GM10248 (cell line): ENCODE measurements at regions not wholly inside any gene's neighbourhood (a gene's known extent, or its start where the extent isn't known, plus 50 kb on each side); places are given as distances from the start of the nearest gene placed in this dataset.

Experiments
- CTCF ChIA-PET: fragments of 300-600 bp; sonication (Branson Sonifier 250); formaldehyde crosslinking; extraction: SDS; loops from one replicate; lab custom pipeline; 2021; ENCODE audit warnings: antibody characterized with exemption; lab: Yijun Ruan, JAX
- POLR2A ChIA-PET: fragments of 350-650 bp; sonication (Branson Sonifier 250); formaldehyde crosslinking; extraction: SDS; loops from one replicate; lab custom pipeline; 2020; ENCODE audit warnings: antibody characterized with exemption; lab: Yijun Ruan, JAX
- DNase-seq: peaks from one replicate; pipeline ENCODE4 v3.0.0; 2012; ENCODE audit errors: extremely low spot score
- CTCF ChIP-seq: IDR thresholded peaks from 2 replicates; pipeline ENCODE4 v1.5.1; 2012; ENCODE audit warnings: mild to moderate bottlenecking, low read depth; ENCODE audit errors: extremely low read depth, missing control alignments, control extremely low read depth

GRCh38 chr7:81213394-81213793, 294.5 kb upstream of the SEMA3C start:
- CTCF ChIA-PET, result no interaction called here
- no peak for TF ChIP-seq CTCF
- DNase-seq, result no peak
- POLR2A ChIA-PET, result no interaction called here

- ChIA-PET CTCF (no interaction called here), POLR2A (no interaction called here)
- TF ChIP-seq CTCF, result no peak
- no peak for DNase-seq
These were observed 293.1 kb upstream of the SEMA3C start for GRCh38 chr7:81211934-81212320.

- TF ChIP-seq CTCF, result no peak
- CTCF ChIA-PET, result no interaction called here
- POLR2A ChIA-PET, result no interaction called here
- no peak for DNase-seq
These were observed 292.5 kb upstream of the SEMA3C start for GRCh38 chr7:81211204-81211933.

- ChIA-PET CTCF (interaction anchor here (1.2 kb wide), 1 partner anchor 274 kb away, joined by 3 read pairs; no protein-coding TSS in a partner anchor), POLR2A (no interaction called here)
- DNase-seq, result no peak
- no peak for TF ChIP-seq CTCF
These were observed 291.6 kb upstream of the SEMA3C start for GRCh38 chr7:81210137-81211064.

GRCh38 chr7:81209059-81209458, 290.2 kb upstream of the SEMA3C start:
- CTCF ChIA-PET, result no interaction called here
- no peak for DNase-seq

GRCh38 chr7:81207801-81208200, 288.9 kb upstream of the SEMA3C start:
- TF ChIP-seq CTCF, result no peak
- ChIA-PET CTCF (no interaction called here), POLR2A (no interaction called here)
- no peak for DNase-seq

More at GRCh38 chr7:81209059-81209458, 290.2 kb upstream of the SEMA3C start:
- POLR2A ChIA-PET, result no interaction called here
- no peak for TF ChIP-seq CTCF
